K562 (cell line): ENCODE measurements at regions not wholly inside any gene's neighbourhood (a gene's known extent, or its start where the extent isn't known, plus 50 kb on each side); places are given as distances from the start of the nearest gene placed in this dataset.

Experiments used
- ATAC-seq: fragments of 200-7000 bp; cut with Tn5 transposase; 3 replicates; pipeline ENCODE4 v1.9.1; 2020; ENCODE audit warnings: moderate library complexity
- BruUV-seq: library from RNA; stranded (reverse); fragments of 400-500 nt; replicated peaks from 2 replicates; lab custom pipeline; 2021; lab: Mats Ljungman, UMichigan
- CTCF ChIA-PET: fragments of 300-600 bp; formaldehyde crosslinking; extraction: SDS; loops from one replicate; lab custom pipeline; 2021; ENCODE audit warnings: low intra/inter-chr PET ratio; lab: Yijun Ruan, JAX
- POLR2A ChIA-PET: fragments of 300-600, 350-650 bp; sonication (Branson Sonifier 250); formaldehyde crosslinking; extraction: SDS; loops from one replicate; lab custom pipeline; 2021; ENCODE audit warnings: antibody characterized with exemption, inconsistent platforms; lab: Yijun Ruan, JAX
- DNase-seq, 4 experiments: peaks; one replicate each; pipeline versions ENCODE4 v3.0.0 to v3.0.0-alpha.2; 2011 to 2018; ENCODE audit warnings: low spot score in 3 of 4, mixed read lengths in 3 of 4; ENCODE audit errors: extremely low read depth in 1 of 4
- FAIRE-seq: peaks from 2 replicates; lab custom pipeline; 2011; peaks lifted over from hg19 to GRCh38; lab: Jason Lieb, UNC
- H2AFZ ChIP-seq: 2 replicates; pipeline ENCODE4 v1.6.0; 2011; ENCODE audit warnings: low read depth, low read length, control low read depth, inconsistent platforms
- H3K27ac ChIP-seq: fragments of 200-600 bp; 3 replicates; pipeline ENCODE4 v1.8.0; 2011; ENCODE audit warnings: low read depth, mild to moderate bottlenecking, control low read depth, inconsistent platforms, low read length, moderate library complexity, mixed read lengths; ENCODE audit errors: extremely low read depth
- H3K27me3 ChIP-seq, 2 experiments: fragments of 300-600 bp in 1 of 2; 2 replicates in 1 of 2; 3 replicates in 1 of 2; pipeline versions ENCODE4 v1.6.0 to v1.8.0; 2011; ENCODE audit warnings: inconsistent platforms in 2 of 2, low read length in 2 of 2, mild to moderate bottlenecking in 1 of 2, mixed read lengths in 1 of 2, moderate library complexity in 1 of 2; ENCODE audit not compliant: control insufficient read depth in 2 of 2, insufficient read depth in 2 of 2
- H3K36me3 ChIP-seq: fragments of 300-600 bp; 3 replicates; pipeline ENCODE4 v1.8.0; 2011; ENCODE audit warnings: mild to moderate bottlenecking, low read length, inconsistent platforms; ENCODE audit not compliant: control insufficient read depth, insufficient read depth
- H3K4me1 ChIP-seq, 2 experiments: fragments of 200-600 bp in 1 of 2; replicated peaks in 1 of 2; 2 replicates in 1 of 2; 3 replicates in 1 of 2; pipeline versions ENCODE4 v1.5.1 to v1.8.0; 2011; ENCODE audit warnings: inconsistent platforms in 2 of 2, low read length in 2 of 2, mild to moderate bottlenecking in 1 of 2, mixed read lengths in 1 of 2, moderate library complexity in 1 of 2; ENCODE audit not compliant: control insufficient read depth in 2 of 2, insufficient read depth in 2 of 2
- H3K4me2 ChIP-seq: 2 replicates; pipeline ENCODE4 v1.6.1; 2011; ENCODE audit warnings: low read length, control low read depth, inconsistent platforms, mixed read lengths; ENCODE audit not compliant: insufficient read depth
- H3K4me3 ChIP-seq: fragments of 200-600 bp; sonication (generic), shearing (Covaris generic); 2 replicates; pipeline ENCODE4 v1.5.1; 2016; ENCODE audit warnings: control low read depth, inconsistent platforms
- H3K79me2 ChIP-seq: fragments of 200-600 bp; 3 replicates; pipeline ENCODE4 v1.8.0; 2011; ENCODE audit warnings: low read length, inconsistent platforms; ENCODE audit not compliant: control insufficient read depth, insufficient read depth
- H3K9ac ChIP-seq, 2 experiments: 2 replicates each; pipeline versions ENCODE4 v1.6.0 to v1.6.1; 2011; ENCODE audit warnings: low read depth in 2 of 2, low read length in 2 of 2, control low read depth in 1 of 2, inconsistent platforms in 1 of 2, mild to moderate bottlenecking in 1 of 2, mixed read lengths in 1 of 2; ENCODE audit not compliant: insufficient read depth in 1 of 2
- H3K9me1 ChIP-seq: one replicate; pipeline ENCODE4 v1.6.0; 2011; ENCODE audit warnings: inconsistent platforms, mild to moderate bottlenecking, low read length, moderate library complexity; ENCODE audit not compliant: control insufficient read depth, insufficient read depth
- H3K9me3 ChIP-seq: replicated peaks from 2 replicates; pipeline ENCODE4 v1.5.1; 2011; ENCODE audit warnings: low read depth, low read length, inconsistent platforms; ENCODE audit not compliant: control insufficient read depth, insufficient read depth
- H4K20me1 ChIP-seq: replicated peaks from 2 replicates; pipeline ENCODE4 v1.6.1; 2011; ENCODE audit warnings: low read length, inconsistent platforms, mixed read lengths; ENCODE audit not compliant: control insufficient read depth, insufficient read depth
- CSDE1 ChIP-seq, 2 experiments: fragments of 450-650 bp; IDR thresholded peaks; 2 replicates each; pipeline ENCODE4 v1.6.1; 2016; ENCODE audit warnings: mild to moderate bottlenecking in 1 of 2
- ELF4 ChIP-seq: fragments of 450-650 bp; formaldehyde crosslinking; IDR thresholded peaks from 2 replicates; pipeline ENCODE4 v1.4.0; 2022; ENCODE audit warnings: missing genetic modification characterization
- FOXP4 ChIP-seq: sonication (generic); formaldehyde crosslinking; IDR thresholded peaks from 2 replicates; pipeline ENCODE4 v1.8.0; 2022; ENCODE audit warnings: mild to moderate bottlenecking, missing genetic modification reagents, borderline replicate concordance
- IFI16 ChIP-seq: fragments of 250-450 bp; sonication (Bioruptor Pico); IDR thresholded peaks from 2 replicates; pipeline ENCODE4 v2.1.2; 2022; ENCODE audit warnings: mild to moderate bottlenecking, inconsistent platforms
- KHSRP ChIP-seq: fragments of 450-650 bp; IDR thresholded peaks from 2 replicates; pipeline ENCODE4 v1.6.1; 2017
- LEF1 ChIP-seq: fragments of 450-650 bp; IDR thresholded peaks from 2 replicates; pipeline ENCODE4 v1.6.1; 2016; ENCODE audit warnings: mild to moderate bottlenecking
- STAG1 ChIP-seq: sonication (generic); formaldehyde crosslinking; IDR thresholded peaks from 2 replicates; pipeline ENCODE4 v1.5.0; 2020; ENCODE audit warnings: missing genetic modification reagents, borderline replicate concordance
- TEAD4 ChIP-seq, 2 experiments: sonication (generic) in 1 of 2; formaldehyde crosslinking in 1 of 2; IDR thresholded peaks; 2 replicates each; pipeline versions ENCODE4 v1.6.1 to v1.8.0; 2012 to 2022; ENCODE audit warnings: borderline replicate concordance in 1 of 2, inconsistent platforms in 1 of 2, low read length in 1 of 2, mild to moderate bottlenecking in 1 of 2, missing genetic modification reagents in 1 of 2
- ZNF324 ChIP-seq: fragments of 250-450 bp; sonication (Bioruptor Pico); IDR thresholded peaks from 2 replicates; pipeline ENCODE4 v1.4.0; 2020; ENCODE audit warnings: mild to moderate bottlenecking
- WGBS: fragments of 100-300 bp; shearing (Covaris generic); methylation state at CpG from one replicate; pipeline ENCODE4 v1.1.6; 2016; ENCODE audit warnings: low coverage, mixed read lengths; ENCODE audit not compliant: insufficient coverage; ENCODE audit errors: missing lambda C conversion rate; 5-methylcytosine and 5-hydroxymethylcytosine counted together
- in situ Hi-C: fragments of 300-500 bp; cut with MboI; formaldehyde crosslinking; loops from 4 replicates; pipeline ENCODE4 v1.15.0; 2018; ENCODE audit warnings: inconsistent platforms, mixed read lengths
- intact Hi-C: fragments of 100-400 bp; cut with micrococcal nuclease; formaldehyde crosslinking; loops from 2 replicates; pipeline ENCODE4 v1.14.2; 2022

DNA sequence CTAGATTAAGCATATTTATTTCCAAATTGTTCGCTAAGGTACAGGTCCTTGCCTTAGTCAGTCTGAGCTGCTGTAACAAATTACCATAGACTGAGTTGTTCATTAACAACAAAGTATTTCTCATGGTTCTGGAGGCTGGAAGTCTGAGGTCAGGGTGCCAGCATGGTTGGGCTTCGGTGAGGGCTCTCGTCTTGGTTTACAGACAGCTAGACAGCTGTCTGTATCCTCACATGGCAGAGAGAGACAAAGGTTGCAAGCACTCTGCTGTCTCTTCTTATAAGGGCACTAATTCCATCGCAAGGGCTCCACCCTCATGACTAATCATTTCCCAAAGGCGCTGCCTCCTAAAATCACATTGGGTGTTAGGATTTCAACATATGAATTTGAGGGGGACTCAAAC is 115.3 kb upstream of the GMDS start:
- H3K4me3 ChIP-seq, result no peak overlapping the region
- H3K4me1 ChIP-seq, result no peaks in the 10 kb centered on the region
- in situ Hi-C loops (no loop called here), intact Hi-C loops (no loop called here)
- no peak for TF ChIP-seq CSDE1 (IDR thresholded peaks at IDR 0.05)
- TF ChIP-seq TEAD4 (IDR thresholded peaks at IDR 0.05; ENCODE audit: low read length), result no peak
- no peak for TF ChIP-seq TEAD4 (CRISPR knock-in tag; IDR thresholded peaks at IDR 0.05; ENCODE audit: borderline replicate concordance)
- no peak for TF ChIP-seq FOXP4 (CRISPR knock-in tag)
- TF ChIP-seq IFI16 (CRISPR knock-in tag), result no peak
- no peak for TF ChIP-seq ZNF324 (CRISPR knock-in tag)
- TF ChIP-seq ELF4 (CRISPR knock-in tag), result no peak
- no peak for TF ChIP-seq KHSRP
- no peak for TF ChIP-seq LEF1
- TF ChIP-seq STAG1 (CRISPR knock-in tag), result no peak
- CTCF ChIA-PET, result no interaction called here
- H3K27me3 ChIP-seq, result 0 out of 5 replicates have a peak, but pooled peaks cover 0 to 8% of the 10 kb centered on the region in 2 experiments
- ATAC-seq, result no peak
- H2AFZ ChIP-seq, result no peak overlapping the region
- H3K36me3 ChIP-seq, result no peaks in the 10 kb centered on the region
- no peak overlapping the region for H3K4me2 ChIP-seq
- no peak overlapping the region for H3K27ac ChIP-seq
- 0% methylated on average over 5 of the region's 5 CpGs for WGBS
- H3K79me2 ChIP-seq, result no peaks in the 10 kb centered on the region
- H3K9ac ChIP-seq, result no peak overlapping the region
- no TSS peak for BruUV-seq
- no peak for FAIRE-seq
- no peaks in the 10 kb centered on the region for H4K20me1 ChIP-seq
- POLR2A ChIA-PET, result no interaction called here
- H3K9me3 ChIP-seq, result no peaks in the 10 kb centered on the region
- H3K9me1 ChIP-seq, result no peaks in the 10 kb centered on the region
- DNase-seq, result no peak
